Calu3 (cell line): ENCODE measurements at regions not wholly inside any gene's neighbourhood (a gene's known extent, or its start where the extent isn't known, plus 50 kb on each side); places are given as distances from the start of the nearest gene placed in this dataset.

Experiments
- BruUV-seq: library from RNA; stranded (reverse); fragments of 400-500 nt; replicated peaks from 2 replicates; lab custom pipeline; 2021; lab: Mats Ljungman, UMichigan
- CTCF ChIA-PET: fragments of 300-600 bp; sonication (Branson Sonifier 250); formaldehyde crosslinking; loops from one replicate; lab custom pipeline; 2022; ENCODE audit warnings: antibody characterized with exemption; lab: Charles Lee
- DNase-seq: peaks from one replicate; pipeline ENCODE4 v3.0.0; 2022
- H3K27ac Mint-ChIP-seq: one replicate; pipeline ENCODE4 v1.8.0; 2022; ENCODE audit warnings: mixed read lengths; ENCODE audit not compliant: unreplicated experiment
- H3K27me3 Mint-ChIP-seq: one replicate; pipeline ENCODE4 v1.8.0; 2022; ENCODE audit warnings: mixed read lengths; ENCODE audit not compliant: unreplicated experiment
- H3K36me3 Mint-ChIP-seq: one replicate; pipeline ENCODE4 v1.8.0; 2022; ENCODE audit warnings: mild to moderate bottlenecking, moderate library complexity, mixed read lengths; ENCODE audit not compliant: insufficient read depth, unreplicated experiment
- H3K4me1 Mint-ChIP-seq: one replicate; pipeline ENCODE4 v1.8.0; 2022; ENCODE audit warnings: mild to moderate bottlenecking, low read depth, mixed read lengths; ENCODE audit not compliant: unreplicated experiment
- H3K4me3 Mint-ChIP-seq: one replicate; pipeline ENCODE4 v1.8.0; 2022; ENCODE audit warnings: mild to moderate bottlenecking, low read depth, moderate library complexity, mixed read lengths; ENCODE audit not compliant: unreplicated experiment
- H3K9me3 Mint-ChIP-seq: one replicate; pipeline ENCODE4 v1.8.0; 2022; ENCODE audit warnings: low read depth, mixed read lengths; ENCODE audit not compliant: unreplicated experiment
- CTCF ChIP-seq: fragments of 200-600 bp; IDR thresholded peaks from one replicate; pipeline ENCODE4 v1.8.0; 2022; ENCODE audit warnings: antibody characterized with exemption; ENCODE audit not compliant: unreplicated experiment
- intact Hi-C: fragments of 100-400 bp; cut with micrococcal nuclease; formaldehyde crosslinking; loops from one replicate; pipeline ENCODE4 v1.10.0; 2022; ENCODE audit not compliant: unreplicated experiment

- Mint-ChIP-seq H3K27me3 (no peaks in the 10 kb centered on the region), H3K4me1 (no peaks in the 10 kb centered on the region), H3K9me3 (no peaks in the 10 kb centered on the region), H3K4me3 (no peak overlapping the region), H3K36me3 (no peaks in the 10 kb centered on the region), H3K27ac (no peak overlapping the region)
- no TSS peak for BruUV-seq
- intact Hi-C loops = no loop called here
- no peak for DNase-seq
- CTCF ChIA-PET = no interaction called here
- TF ChIP-seq CTCF = no peak
Measured at GRCh38 chr12:100043631-100044030, 58.9 kb upstream of the ANKS1B start.
